Spleen (tissue), 7 donors: ENCODE measurements at regions not wholly inside any gene's neighbourhood (a gene's known extent, or its start where the extent isn't known, plus 50 kb on each side); places are given as distances from the start of the nearest gene placed in this dataset.

Experiments
- CTCF ChIP-seq, 11 experiments: fragments of 200-600 bp in 7 of 11; fragments of 450-650 bp in 4 of 11; sonication (generic) in 4 of 11; IDR thresholded peaks in 8 of 11; conservative IDR thresholded peaks in 3 of 11; 1 replicate in 7 of 11; 2 replicates in 4 of 11; pipeline versions ENCODE4 v1.4.0 to v1.8.0; 2016 to 2021; ENCODE audit warnings: antibody characterized with exemption in 11 of 11, inconsistent platforms in 4 of 11, mild to moderate bottlenecking in 1 of 11
- POLR2AphosphoS5 ChIP-seq, 3 donors: sonication (generic); formaldehyde crosslinking; IDR thresholded peaks; one replicate each; pipeline ENCODE4 v1.5.1; 2017; ENCODE audit warnings: antibody characterized with exemption in 3 of 3
- donor health status: DM: no; HTN: no; CAD: no; lungs with moderate emphysema.
- donor health status: DM: no; HTN: no; CAD: no.
- donor health status: DM: no; HTN: no; CAD: no.

DNA sequence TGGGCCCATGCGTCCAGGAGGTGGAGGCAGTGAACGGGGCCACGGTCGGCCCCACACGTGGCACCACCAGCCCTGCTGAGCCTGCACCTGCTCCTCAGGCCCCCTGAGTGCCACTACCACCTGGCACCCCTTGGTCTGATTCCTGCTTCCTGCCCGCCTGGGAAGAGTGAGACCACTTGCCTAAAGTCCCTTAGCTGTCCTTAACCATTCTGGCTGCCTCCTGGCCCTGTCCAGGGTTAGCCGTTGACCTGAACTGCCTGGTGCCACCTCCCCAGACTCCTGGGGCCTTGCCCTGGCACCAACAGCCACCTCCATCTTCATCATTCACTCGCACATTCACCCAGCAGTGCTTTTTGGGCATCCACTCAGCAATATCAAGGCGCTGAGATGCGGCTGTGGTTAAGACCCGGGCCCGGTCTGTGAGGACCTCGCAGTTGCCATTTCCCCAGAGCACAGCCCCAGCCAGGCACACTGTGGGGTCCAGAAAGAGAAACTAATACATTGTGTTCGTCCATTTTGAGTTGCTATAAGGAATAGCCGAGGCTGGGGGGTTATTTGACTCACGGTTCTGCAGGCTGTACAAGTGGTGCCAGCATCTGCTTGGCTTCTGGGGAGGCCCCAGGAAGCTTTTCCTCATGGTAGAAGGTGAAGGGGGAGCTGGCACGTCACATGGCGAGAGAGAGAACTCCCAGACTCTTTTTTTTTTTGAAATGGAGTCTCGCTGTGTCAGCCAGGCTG, 318.4 kb downstream of the SEC14L1 start:
- TF ChIP-seq CTCF (IDR thresholded peaks at IDR 0.05 in 8 of 11, conservative IDR thresholded peaks at IDR 0.05 in 3 of 11) (no peak), POLR2AphosphoS5 (IDR thresholded peaks at IDR 0.05) (peak in 2 of 3 donors; percentile 35 to 71)
